ENCODE measurements at regions not wholly inside any gene's neighbourhood (a gene's known extent, or its start where the extent isn't known, plus 50 kb on each side); places are given as distances from the start of the nearest gene placed in this dataset.

GRCh38 chr6:27754408-27754782 lies 157.8 kb downstream of the OR2B2 start:
- TF ChIP-seq FOXA2 (IDR thresholded peaks at IDR 0.05) (no peak), REST (IDR thresholded peaks at IDR 0.05) (no peak), RAD21 (IDR thresholded peaks at IDR 0.05) (no peak), MAX (IDR thresholded peaks at IDR 0.05) (no peak), YY1 (IDR thresholded peaks at IDR 0.05) (no peak), GABPA (IDR thresholded peaks at IDR 0.05 in 1 of 2, conservative IDR thresholded peaks at IDR 0.05 in 1 of 2) (no peak), JUND (IDR thresholded peaks at IDR 0.05) (no peak), EGR1 (IDR thresholded peaks at IDR 0.05; ENCODE audit: low read depth in 2 of 2) (no peak), ZBTB33 (IDR thresholded peaks at IDR 0.05) (no peak), ATF3 (IDR thresholded peaks at IDR 0.05) (no peak), NR2F2 (IDR thresholded peaks at IDR 0.05) (no peak), HNF4A (conservative IDR thresholded peaks at IDR 0.05) (no peak), SP1 (IDR thresholded peaks at IDR 0.05) (no peak), RXRA (IDR thresholded peaks at IDR 0.05) (no peak), TAF1 (conservative IDR thresholded peaks at IDR 0.05) (no peak)
- H3K9ac ChIP-seq (ENCODE audit: low read depth in 1 of 2, low read length in 2 of 2), result peak overlapping the region in 1 of 2 donors; percentile 27
- H3K27ac ChIP-seq (ENCODE audit: low read depth in 1 of 2, low read length in 2 of 2), result no peak overlapping the region
- H3K9me3 ChIP-seq (ENCODE audit: control insufficient read depth in 4 of 4, low read length in 3 of 4), result no peaks in the 10 kb centered on the region
- peaks cover 0 to 12% (median 7%) of the 10 kb centered on the region in 4 donors for H3K4me1 ChIP-seq (ENCODE audit: control insufficient read depth in 4 of 4, insufficient read depth in 4 of 4, low read length in 3 of 4)
- H3K27me3 ChIP-seq (ENCODE audit: control insufficient read depth in 4 of 4, insufficient read depth in 4 of 4, low read length in 3 of 4), result no peaks in the 10 kb centered on the region
- DNase-seq (ENCODE audit: low spot score), result no peak
- WGBS, result 19% methylated on average over 1 of the region's 1 CpG
- H3K4me3 ChIP-seq (ENCODE audit: low read depth in 1 of 3, low read length in 3 of 3), result no peak overlapping the region
- no peaks in the 10 kb centered on the region for H3K36me3 ChIP-seq (ENCODE audit: control insufficient read depth in 4 of 4, insufficient read depth in 3 of 4, low read depth in 1 of 4, low read length in 3 of 4)

GRCh38 chr6:27753668-27754407 lies 158.4 kb downstream of the OR2B2 start:
- no peak for TF ChIP-seq JUND (IDR thresholded peaks at IDR 0.05)
- TF ChIP-seq CTCF (IDR thresholded peaks at IDR 0.05; ENCODE audit: low read depth, low read length, missing input control), result peak; percentile 28
- Histone ChIP-seq H3K9ac (ENCODE audit: low read depth in 1 of 2, low read length in 2 of 2) (peak overlapping the region in 1 of 2 donors; percentile 27), H3K9me3 (ENCODE audit: control insufficient read depth in 4 of 4, low read length in 3 of 4) (no peaks in the 10 kb centered on the region), H3K4me3 (ENCODE audit: low read depth in 1 of 3, low read length in 3 of 3) (peak overlapping the region; percentile 11 to 23 (median 22)), H3K27me3 (ENCODE audit: control insufficient read depth in 4 of 4, insufficient read depth in 4 of 4, low read length in 3 of 4) (no peaks in the 10 kb centered on the region), H3K36me3 (ENCODE audit: control insufficient read depth in 4 of 4, insufficient read depth in 3 of 4, low read depth in 1 of 4, low read length in 3 of 4) (no peaks in the 10 kb centered on the region), H3K27ac (ENCODE audit: low read depth in 1 of 2, low read length in 2 of 2) (no peak overlapping the region), H3K4me1 (ENCODE audit: control insufficient read depth in 4 of 4, insufficient read depth in 4 of 4, low read length in 3 of 4) (peaks cover 0 to 12% (median 7%) of the 10 kb centered on the region in 4 donors)
- peak; percentile 80 for DNase-seq (ENCODE audit: low spot score)
- WGBS, result 1% methylated on average over 12 of the region's 12 CpGs
